Stimulated activated naive CD4-positive, alpha-beta T cell (primary cell): ENCODE measurements at regions not wholly inside any gene's neighbourhood (a gene's known extent, or its start where the extent isn't known, plus 50 kb on each side); places are given as distances from the start of the nearest gene placed in this dataset.

Source experiments
- DNase-seq, 6 experiments: peaks; one replicate each; lab custom pipeline; 2025; lab: John Stamatoyannopoulos, UW

DNA sequence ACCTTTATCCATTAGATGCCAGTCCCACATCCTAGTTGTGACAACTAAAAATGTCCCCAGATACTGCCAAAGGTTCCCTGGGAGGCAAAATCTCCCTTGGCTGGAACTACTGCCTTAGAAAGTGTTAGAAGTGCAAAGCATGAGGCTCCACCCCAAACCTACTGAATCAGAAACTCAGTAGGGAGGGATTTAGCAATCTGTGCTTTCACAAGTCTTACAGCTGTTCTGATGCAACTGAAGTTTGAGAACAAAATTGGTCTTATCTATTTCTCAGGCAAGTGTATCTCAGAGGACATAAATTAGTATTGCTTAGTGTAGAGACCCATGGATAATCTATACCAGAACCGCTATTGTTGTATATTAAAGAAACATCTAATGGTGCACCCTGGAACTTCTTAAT lies 70.2 kb downstream of the CLDN1 start:
- DNase-seq, result no peak

DNA sequence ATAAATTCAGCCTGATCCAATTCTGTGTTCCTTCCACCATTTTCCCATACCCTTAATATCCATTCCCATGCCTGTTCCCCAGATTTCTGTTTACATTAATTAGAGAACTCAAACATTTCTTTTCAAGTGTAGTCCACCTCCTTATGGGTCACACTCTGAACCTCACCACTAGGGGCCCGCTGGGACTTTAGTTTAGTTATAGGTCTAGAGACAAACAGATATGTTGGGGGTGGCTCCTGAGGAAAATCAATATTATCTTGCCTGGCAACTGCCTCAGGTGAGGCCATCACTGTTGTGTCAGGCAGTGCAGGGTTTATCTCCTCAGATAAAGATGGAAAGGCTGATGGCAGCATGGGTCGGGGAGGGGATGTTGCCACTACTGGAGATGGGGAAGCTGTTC lies 72.8 kb downstream of the CLDN1 start:
- no peak for DNase-seq

DNA sequence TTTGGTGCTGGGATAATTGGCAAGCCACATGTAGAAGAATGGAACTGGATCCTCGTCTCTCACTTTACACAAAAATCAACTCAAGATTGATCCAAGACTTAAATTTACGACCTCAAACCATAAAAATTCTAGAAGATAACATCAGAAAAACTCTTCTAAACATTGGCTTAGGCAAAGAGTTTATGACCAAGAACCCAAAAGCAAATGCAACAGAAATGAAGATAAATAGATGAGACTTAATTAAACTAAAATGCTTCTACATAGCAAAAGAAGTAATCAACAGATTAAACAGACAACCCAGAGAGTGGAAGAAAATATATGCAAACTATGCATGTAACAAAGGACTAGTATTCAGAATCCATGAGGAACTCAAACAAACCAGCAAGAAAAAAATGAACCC lies 80.1 kb downstream of the CLDN1 start:
- no peak for DNase-seq

DNA sequence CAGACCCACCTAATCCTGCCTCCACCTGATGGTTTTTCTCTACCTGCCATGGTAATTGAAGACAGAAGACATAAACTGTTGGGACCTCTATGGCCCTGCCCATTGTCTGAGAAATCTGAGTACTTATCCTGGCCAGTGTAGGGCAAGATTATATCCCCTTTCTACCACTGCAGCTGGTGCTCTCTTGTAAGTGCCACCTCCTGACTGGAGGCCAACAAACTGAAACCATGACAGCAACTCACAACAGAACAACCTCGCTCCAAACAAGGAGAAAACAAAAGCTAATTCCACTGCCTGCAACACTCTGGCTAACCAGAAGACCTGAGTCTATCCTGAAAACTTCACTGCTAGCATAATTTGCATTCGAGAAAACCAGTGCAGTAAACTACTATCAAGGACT lies 82.9 kb downstream of the CLDN1 start:
- DNase-seq, result no peak

DNA sequence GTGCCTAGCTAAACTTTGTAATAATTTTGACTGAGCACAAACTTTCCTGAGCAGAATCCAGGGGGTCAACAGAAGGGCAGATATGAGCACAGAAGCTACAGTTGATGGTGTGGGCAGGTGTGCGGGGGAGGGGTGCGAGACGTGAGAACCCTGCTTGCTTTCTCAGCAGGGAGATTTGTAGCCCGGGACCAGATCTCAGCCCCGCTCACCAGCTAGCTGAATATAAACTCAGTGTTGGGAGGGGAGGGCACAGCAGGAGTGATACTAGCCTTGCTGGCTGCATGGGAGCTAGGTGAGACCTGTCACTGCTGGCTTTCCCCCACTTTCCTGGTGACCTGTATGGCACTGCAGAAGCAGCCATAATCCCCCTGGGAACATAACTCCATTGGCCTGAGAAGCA lies 83.4 kb downstream of the CLDN1 start:
- DNase-seq, result no peak

DNA sequence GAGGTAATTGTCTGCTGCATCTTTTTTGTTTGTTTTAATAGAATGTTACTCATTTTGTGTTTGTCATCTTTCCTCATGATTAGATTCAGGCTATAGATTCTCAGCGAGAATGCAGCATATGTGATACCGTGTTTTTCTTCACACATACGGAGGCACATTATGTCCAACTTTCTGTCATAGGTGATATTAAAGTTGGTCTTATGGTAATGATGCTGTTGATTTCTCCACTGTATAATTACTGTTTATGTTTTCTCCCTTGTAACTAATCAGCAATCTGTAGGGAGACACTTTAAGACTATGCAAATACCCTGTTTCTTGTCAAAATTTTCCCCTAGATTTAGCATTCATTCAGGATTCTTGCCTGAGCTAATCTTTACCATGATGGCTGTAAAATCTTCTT lies 87.6 kb downstream of the CLDN1 start:
- DNase-seq, result no peak

DNA sequence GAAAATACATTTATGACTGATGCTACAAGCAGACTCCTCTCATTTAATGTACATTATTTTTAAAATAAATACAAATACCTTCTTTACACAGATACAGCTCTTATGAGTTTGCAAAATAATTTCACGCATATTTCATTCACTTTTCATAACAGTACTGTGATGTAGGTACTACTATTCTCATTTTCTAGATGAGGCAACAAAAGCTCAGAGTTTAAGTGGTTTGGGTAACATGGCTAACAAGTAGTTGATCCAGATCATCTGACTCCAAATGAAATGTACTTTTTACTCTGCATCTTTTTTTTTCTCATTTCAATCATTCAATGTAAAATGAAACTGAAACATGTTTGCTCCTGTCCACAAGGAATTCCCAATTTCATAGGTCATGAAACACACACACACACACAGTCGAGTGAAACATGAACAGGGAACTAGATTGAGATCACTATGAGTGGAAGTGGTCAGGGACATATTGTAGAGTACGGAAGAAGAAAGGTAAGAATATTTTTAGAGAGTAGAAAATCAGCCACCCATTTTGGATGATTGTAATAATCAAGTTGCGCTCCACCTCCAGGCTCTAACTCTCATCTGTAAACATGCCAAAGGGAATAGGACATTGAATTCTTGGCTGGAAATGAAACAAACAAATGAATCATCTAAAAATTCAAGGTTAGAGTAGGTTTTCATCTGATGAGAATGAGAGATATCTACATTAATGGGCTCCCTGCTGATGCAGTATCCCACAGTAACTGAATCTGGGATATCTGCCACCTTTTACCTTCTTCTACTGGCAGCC lies 92.4 kb downstream of the CLDN1 start:
- DNase-seq, result no peak

DNA sequence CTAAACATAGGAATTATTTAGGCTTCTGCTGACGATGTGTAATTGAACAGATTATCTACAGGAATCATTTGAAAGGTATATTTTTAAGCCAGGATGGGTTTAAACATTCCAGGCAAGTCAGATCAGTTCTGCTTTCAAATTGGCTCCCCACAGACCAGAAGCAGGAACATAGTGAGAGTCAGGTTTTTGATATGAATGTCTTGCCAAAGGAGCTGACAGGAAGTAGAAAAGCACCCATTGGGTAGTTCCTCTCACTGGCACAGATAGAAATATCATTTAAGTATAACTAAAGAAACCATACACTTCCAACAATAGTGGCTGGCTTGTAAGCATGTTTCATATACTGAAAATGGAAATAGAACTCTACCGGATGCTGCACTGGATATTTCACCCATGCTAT lies 95.2 kb downstream of the CLDN1 start:
- DNase-seq, result no peak

DNA sequence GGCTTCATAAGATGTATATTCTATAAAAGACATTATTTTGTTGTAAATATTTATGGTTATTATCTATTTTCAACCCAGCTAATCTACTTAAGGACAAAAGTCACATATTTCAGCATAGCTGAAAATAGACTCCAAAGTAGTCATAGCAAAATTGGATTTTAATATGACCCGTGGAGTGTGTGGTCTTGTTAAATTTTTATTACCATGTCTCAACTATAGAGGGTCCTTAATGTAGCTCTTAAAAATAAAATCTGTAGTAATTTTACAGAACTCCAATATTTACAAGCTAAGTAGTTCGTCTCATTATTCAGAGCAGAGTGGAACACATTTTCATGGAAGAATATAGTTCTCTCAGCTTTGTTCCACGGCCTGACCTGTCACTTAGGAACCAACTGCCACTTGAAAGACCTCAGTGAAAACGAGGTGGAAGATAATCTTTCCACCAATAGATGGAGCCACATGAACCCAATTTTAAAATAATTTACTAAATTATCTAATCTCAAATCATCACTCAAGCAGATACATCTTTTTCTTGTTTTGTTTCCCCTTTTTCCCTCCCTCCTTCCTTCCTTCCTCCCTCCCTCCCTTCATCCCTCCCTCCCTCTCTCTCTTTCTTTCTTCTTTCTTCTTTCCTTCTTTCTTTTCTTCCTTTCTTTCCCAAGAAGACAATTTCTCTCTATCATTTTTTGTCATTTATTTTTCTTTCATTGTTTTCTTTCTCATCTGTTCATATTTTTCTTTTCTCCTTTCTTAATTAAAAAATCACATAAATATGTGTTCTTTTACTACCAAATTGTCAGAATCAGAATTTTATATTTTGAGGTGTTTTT lies 97.2 kb downstream of the CLDN1 start:
- peak in 3 of 6 experiments; percentile 6 to 48 (median 30) for DNase-seq

DNA sequence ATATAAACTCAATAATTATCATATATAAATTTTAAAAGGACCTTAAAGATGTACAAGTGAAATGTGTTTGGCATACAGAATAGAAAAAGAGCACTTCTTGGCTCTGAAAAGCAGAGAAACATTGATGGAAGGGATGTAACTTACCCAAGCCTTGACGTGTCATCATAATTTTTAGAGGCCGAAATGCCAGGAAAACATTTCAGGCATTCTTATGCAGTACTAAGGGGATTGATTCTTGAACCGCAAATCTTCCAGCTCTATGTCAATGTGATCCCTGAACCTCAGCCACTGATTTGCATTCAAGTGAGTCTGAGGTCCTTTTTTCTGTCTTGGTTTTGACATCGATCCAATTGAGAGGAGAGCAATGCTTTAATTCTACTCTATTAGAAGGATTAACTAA lies 97.8 kb downstream of the CLDN1 start:
- no peak for DNase-seq

DNA sequence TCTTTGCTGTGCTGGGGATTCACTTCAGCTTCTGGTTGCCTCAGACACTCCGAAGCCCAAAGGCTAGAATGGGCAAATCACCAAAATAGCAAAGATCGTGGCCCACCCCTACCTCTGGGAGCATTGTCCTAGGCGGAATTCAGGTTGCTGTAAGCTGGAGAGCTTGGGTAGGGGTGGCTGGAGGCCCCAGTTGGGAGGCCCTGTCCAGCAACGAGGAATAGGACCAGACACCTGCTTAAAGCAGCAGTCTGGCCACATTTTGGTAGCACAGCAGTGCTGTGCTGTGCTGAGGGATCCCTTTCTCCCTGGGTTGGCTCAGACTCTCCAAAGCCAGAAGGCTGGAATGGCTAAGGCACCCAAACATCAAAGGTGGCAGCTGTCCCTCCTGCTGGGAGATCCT lies 99.3 kb downstream of the CLDN1 start:
- no peak for DNase-seq

DNA sequence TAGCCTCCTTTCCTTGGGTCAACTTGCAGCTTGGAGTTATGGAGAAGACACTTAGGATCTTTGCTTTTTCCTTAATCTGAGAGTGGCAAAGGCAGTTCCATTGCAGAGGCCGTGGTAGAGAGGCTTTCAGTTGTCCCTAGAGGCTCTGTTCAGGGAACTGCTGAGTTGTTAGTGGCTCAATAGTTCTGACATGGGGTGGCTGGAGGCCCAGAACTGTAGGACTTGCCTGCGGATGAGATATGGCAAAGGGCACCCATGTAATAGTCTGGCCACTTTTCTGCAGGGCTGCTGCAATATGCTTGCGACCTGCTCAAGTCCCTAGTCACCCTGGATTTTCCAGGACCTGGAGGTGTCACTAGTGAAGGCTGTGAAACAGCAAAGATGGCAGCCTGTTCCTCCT lies 99.9 kb downstream of the CLDN1 start:
- no peak for DNase-seq

DNA sequence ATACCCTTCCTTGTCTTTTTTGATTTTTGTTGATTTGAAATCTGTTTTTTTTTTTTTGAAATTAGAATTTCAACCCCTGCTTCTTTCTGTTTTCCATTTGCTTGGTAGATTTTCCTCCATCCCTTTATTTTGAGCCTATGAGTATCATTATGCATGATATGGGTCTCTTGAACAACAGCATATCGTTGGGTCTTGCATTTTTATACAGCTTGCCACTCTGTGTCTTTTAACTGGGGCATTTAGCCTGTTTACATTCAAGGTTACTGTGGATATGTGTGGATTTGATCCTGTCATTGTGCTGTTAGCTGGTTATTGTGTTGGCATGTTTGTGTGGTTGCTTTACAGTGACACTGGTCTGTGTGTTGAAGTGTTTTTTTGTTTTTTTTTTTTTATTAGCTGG lies 99.7 kb upstream of the P3H2 start:
- DNase-seq, result no peak

DNA sequence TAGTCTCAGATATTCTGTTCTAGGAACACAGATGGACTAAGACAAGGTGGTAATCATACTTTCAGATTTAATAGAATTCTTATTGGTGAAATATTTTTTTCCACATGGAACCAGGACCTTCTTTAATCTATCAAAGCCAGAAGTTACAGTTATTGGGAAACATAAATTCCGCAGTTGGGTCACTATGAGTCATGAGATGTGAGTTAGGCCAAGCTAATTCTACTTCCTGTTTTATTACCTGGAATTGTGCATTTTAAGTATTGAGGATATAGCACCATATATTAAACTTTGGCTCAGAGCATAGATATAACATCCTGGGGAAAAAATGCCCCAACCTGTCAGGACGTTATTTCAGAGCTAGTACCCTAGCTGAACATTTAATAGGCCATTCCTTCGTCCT lies 96.4 kb upstream of the P3H2 start:
- DNase-seq, result no peak

DNA sequence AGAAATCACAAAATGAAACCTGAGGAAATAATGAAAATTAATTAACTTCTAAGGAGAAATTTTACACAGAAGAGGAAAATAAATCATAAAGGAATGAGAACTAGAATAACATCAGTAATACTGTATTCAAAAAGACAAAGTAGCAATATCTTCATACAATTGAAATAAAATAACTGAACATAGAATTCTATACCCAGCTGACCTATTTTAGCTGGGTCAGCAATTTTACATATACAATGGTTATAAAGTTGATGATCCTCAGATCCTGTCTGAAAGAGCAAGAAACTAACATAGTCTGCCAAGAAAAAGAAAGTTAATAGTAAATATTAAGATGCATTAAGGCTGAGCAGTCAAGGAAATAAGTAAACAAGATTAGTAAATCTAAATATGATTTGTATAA lies 93.0 kb upstream of the P3H2 start:
- DNase-seq, result no peak

DNA sequence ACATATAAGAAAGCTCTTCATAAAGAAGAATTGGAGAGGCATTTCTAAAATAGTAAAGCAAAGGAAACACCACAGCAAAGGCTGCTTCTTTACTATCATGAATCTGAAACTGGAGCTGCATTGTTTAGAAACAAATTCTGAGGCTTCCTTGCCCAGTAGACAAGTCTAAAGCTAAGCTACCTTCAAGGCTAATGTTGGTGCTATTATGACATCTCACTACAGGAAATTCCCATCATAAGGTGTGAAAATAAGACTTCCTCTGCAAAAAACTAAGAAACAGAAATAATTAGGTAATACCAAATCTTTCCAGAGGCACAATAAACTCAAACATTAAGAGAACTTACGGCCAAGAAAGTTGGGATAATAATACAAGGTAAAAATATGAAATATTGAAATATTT lies 89.9 kb upstream of the P3H2 start:
- DNase-seq, result no peak

DNA sequence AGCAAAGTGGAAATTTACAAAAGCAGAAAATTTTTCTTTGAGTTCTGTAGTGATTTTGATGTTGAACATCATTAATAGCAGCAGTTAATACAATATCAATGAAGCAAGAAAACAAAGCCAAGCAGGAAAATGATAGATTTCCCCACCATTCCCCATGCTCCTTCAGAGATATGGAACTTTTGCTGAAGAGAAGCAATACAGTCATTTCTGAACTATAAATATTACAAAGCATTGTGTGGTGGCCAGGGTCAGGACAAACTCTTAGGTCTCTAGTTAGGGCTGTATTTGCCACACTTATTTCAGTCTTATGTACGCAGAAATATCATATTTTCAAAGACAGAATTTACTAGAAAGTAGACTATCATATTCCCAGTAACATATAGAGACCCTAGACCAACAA lies 88.8 kb upstream of the P3H2 start:
- no peak for DNase-seq

DNA sequence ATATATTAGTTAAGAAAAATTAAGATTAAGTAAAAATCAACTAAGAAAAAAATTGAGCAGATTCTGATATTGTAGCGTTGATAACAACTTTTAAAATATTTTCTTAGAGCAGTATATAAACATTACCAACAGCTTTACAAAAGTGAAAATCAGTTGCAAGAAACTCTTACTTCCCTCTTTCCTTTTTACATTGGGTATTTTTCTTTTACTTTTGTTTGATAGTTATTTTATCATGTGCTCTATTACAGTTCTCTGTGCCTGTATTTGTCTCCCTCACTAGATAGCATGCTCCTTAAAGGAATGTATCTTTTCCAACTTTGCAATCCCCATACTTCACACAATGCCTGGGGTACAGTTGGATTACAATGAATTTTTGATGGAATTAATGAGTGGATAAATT lies 87.5 kb upstream of the P3H2 start:
- DNase-seq, result no peak

DNA sequence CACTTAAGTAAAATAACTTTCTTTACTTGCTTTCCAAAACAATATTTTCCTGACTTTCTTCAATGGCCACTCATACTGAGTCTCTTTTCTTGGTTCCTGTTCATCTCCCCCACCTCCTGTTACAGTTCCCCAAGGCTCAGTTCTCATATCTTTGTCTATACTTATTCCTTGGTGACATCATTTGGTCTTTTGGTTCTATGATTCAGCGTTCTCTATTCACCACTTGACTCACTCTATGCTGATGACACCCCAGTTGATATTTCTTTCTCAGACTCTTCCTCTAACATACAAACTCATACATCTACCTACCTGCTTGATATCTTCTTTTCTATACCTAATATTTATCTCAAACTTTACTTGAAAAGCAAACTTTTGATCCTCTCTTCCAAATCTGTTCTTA lies 85.0 kb upstream of the P3H2 start:
- DNase-seq, result no peak

DNA sequence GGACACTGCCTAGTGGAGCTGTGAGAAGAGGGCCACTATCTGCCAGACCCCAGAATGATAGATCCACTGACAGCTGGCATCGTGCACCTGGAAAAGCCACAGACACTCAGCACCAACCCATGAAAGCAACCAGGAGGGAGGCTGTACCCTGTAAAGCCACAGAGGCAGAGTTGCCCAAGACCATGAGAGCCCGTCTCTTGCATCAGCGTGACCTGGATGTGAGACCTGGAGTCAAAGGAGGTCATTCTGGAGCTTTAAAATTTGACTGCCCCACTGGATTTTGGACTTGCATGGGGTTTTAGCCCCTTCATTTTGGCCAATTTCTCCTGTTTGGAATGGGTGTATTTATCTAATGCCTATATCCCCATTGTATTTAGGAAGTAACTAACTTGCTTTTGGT lies 83.5 kb upstream of the P3H2 start:
- DNase-seq, result no peak

DNA sequence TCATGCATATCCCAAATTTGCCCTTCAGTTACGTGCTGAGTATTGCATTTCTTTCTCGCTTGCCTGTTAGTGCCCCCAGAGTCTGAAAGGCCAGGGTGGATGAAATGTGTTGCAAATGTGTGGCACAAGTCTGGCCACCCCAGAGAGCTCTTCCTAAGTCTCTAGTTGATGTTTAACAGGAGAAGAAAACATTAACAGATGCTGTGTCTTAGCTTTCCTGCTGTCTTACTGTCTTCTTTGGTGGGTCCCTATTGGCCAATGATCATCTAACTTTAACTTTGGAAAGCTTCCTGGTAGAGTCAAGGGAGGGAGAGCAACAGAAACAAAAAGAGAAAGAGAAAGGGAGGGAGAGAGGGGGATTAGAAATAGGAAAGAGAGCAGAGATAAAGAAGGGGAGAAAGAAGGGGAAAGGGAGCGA lies 76.7 kb upstream of the P3H2 start:
- DNase-seq, result no peak

DNA sequence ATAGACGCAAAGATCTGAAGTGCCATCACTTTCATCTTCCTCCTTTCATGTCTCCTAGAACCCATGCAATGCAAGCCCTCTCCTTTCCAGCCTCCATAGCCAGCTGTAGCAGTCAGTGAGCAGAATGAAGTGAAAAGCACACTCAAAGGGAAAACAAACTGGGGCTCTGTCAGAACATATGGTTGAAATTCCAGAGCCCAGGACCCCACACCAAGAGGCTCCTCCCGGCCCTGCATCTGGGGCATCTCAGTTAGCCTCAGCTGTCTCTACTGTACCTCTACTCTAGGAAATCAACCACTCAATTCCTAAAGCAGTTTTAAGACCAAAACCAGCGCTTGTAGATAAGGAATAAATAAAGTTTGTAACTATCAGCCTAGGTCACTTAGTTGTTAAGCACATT lies 73.8 kb upstream of the P3H2 start:
- no peak for DNase-seq

DNA sequence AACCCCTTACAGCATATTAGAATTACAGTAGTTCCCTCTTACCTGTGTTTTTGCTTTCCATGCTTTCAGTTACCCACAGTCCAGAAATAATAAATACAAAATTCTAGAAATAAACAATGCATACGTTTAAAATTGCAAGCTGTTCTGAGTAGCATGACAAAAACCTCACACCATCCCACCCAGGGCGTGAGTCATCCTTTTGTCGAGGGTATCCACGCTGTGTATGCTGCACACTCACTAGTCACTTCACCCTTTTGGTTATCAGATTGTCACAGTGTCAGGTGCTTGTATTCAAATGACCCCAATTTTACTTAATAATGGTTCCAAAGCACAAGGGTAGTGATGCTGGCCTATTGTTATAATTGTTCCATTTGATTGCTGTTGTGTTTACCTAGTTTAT lies 72.5 kb upstream of the P3H2 start:
- DNase-seq, result no peak

DNA sequence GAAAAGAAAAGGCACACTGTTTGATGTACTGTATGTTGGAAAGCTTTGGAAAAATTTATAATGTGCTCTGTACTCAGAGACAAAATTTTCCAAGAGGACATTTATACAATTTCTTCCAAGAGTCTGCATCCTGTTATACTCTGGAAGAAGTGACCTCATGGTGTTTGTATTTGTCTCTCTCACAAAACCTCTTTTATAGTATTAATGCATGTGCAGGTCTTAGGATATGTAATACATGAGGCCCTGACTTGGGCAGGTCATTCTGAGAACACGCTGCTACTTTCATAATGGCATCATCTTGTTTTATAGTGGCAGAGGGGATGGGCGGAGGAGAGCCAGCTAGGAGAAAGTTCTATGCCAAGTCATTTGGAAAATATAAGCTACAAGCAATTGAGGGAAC lies 72.0 kb upstream of the P3H2 start:
- DNase-seq, result no peak
